HCT116 (cell line): ENCODE measurements at regions not wholly inside any gene's neighbourhood (a gene's known extent, or its start where the extent isn't known, plus 50 kb on each side); places are given as distances from the start of the nearest gene placed in this dataset.

ENCODE experiments used
- ATAC-seq: fragments of 200-7000 bp; cut with Tn5 transposase; 2 replicates; pipeline ENCODE4 v1.9.1; 2020; ENCODE audit warnings: mild to moderate bottlenecking, moderate library complexity
- BruUV-seq: library from RNA; stranded (reverse); fragments of 400-500 nt; replicated peaks from 2 replicates; lab custom pipeline; 2021; lab: Mats Ljungman, UMichigan
- CTCF ChIA-PET: fragments of 300-600 bp; sonication (Branson Sonifier 250); formaldehyde crosslinking; loops from one replicate; lab custom pipeline; 2021; ENCODE audit warnings: antibody characterized with exemption; lab: Charles Lee
- POLR2A ChIA-PET: fragments of 300-600, 350-600 bp; sonication (Branson Sonifier 250); formaldehyde crosslinking; loops from one replicate; lab custom pipeline; 2021; ENCODE audit warnings: antibody characterized with exemption; lab: Charles Lee
- RAD21 ChIA-PET, 2 experiments: fragments of 300-600 bp; sonication (Branson Sonifier 250); formaldehyde crosslinking; loops; one replicate each; lab custom pipeline; 2023; ENCODE audit warnings: low total read pairs in 2 of 2; ENCODE audit not compliant: uncharacterized antibody in 2 of 2, unreplicated experiment in 2 of 2, low non-redundant PET in 1 of 2; lab: Charles Lee
- DNase-seq: peaks from one replicate; pipeline ENCODE4 v3.0.0-alpha.2; 2010; ENCODE audit warnings: low read depth, low spot score
- H2AFZ ChIP-seq: fragments of 200-600 bp; shearing (Covaris generic), sonication (generic); 2 replicates; pipeline ENCODE4 v1.6.1; 2017; ENCODE audit warnings: low read depth, mixed run types, mixed read lengths, antibody characterized with exemption, low read length; ENCODE audit not compliant: poor library complexity, severe bottlenecking
- H3K27ac ChIP-seq: 2 replicates; pipeline ENCODE4 v1.5.1; 2012; ENCODE audit warnings: low read depth, low read length
- H3K27me3 ChIP-seq: fragments of 200-600 bp; sonication (generic); 2 replicates; pipeline ENCODE4 v1.6.1; 2016; ENCODE audit warnings: mixed run types, low read length, mixed read lengths; ENCODE audit not compliant: insufficient read depth
- H3K36me3 ChIP-seq, 2 experiments: fragments of 200-500 bp in 1 of 2; fragments of 200-600 bp in 1 of 2; sonication (Bioruptor generic) in 1 of 2; sonication (generic) in 1 of 2; 2 replicates each; pipeline versions ENCODE4 v1.5.1 to v1.6.1; 2014 to 2016; ENCODE audit warnings: low read length in 2 of 2, inconsistent platforms in 1 of 2, mixed read lengths in 1 of 2, mixed run types in 1 of 2; ENCODE audit not compliant: insufficient read depth in 2 of 2, control insufficient read depth in 1 of 2
- H3K4me1 ChIP-seq, 2 experiments: fragments of 200-600 bp in 1 of 2; sonication (generic) in 1 of 2; 2 replicates each; pipeline versions ENCODE4 v1.5.1 to v1.6.1; 2012 to 2017; ENCODE audit warnings: low read length in 2 of 2, inconsistent platforms in 1 of 2, mild to moderate bottlenecking in 1 of 2, mixed read lengths in 1 of 2, mixed run types in 1 of 2, moderate library complexity in 1 of 2; ENCODE audit not compliant: insufficient read depth in 2 of 2, control insufficient read depth in 1 of 2
- H3K4me2 ChIP-seq: fragments of 200-600 bp; sonication (generic); 2 replicates; pipeline ENCODE4 v1.6.1; 2017; ENCODE audit warnings: mixed run types, low read length, mixed read lengths
- H3K4me3 ChIP-seq, 2 experiments: fragments of 200-600 bp in 1 of 2; sonication (generic) in 1 of 2; replicated peaks in 1 of 2; 2 replicates each; pipeline ENCODE4 v1.5.1; 2011 to 2016; ENCODE audit warnings: low read length in 2 of 2, control low read depth in 1 of 2, low read depth in 1 of 2, mild to moderate bottlenecking in 1 of 2, mixed read lengths in 1 of 2, mixed run types in 1 of 2
- H3K79me2 ChIP-seq: fragments of 200-600 bp; sonication (generic); 2 replicates; pipeline ENCODE4 v1.6.1; 2017; ENCODE audit warnings: mild to moderate bottlenecking, mixed run types, low read length, moderate library complexity, mixed read lengths; ENCODE audit not compliant: insufficient read depth
- H3K9ac ChIP-seq: fragments of 200-600 bp; sonication (generic); 2 replicates; pipeline ENCODE4 v1.6.1; 2016; ENCODE audit warnings: low read length, mixed read lengths
- H3K9me2 ChIP-seq: fragments of 200-600 bp; sonication (generic), shearing (Covaris generic); 2 replicates; pipeline ENCODE4 v1.6.1; 2017; ENCODE audit warnings: mixed run types, mild to moderate bottlenecking, moderate library complexity; ENCODE audit not compliant: insufficient read depth
- H3K9me3 ChIP-seq, 2 experiments: fragments of 200-500 bp in 1 of 2; fragments of 200-600 bp in 1 of 2; sonication (Bioruptor generic) in 1 of 2; sonication (generic) in 1 of 2; 2 replicates each; pipeline ENCODE4 v1.6.1; 2014 to 2017; ENCODE audit warnings: low read length in 2 of 2, mixed read lengths in 2 of 2, inconsistent platforms in 1 of 2, low read depth in 1 of 2, mild to moderate bottlenecking in 1 of 2, mixed run types in 1 of 2, moderate library complexity in 1 of 2; ENCODE audit not compliant: control insufficient read depth in 1 of 2, insufficient read depth in 1 of 2
- H4K20me1 ChIP-seq: fragments of 200-600 bp; sonication (generic), shearing (Covaris generic); 2 replicates; pipeline ENCODE4 v1.6.1; 2017; ENCODE audit warnings: mixed run types, mild to moderate bottlenecking, moderate library complexity; ENCODE audit not compliant: insufficient read depth
- ATF3 ChIP-seq: IDR thresholded peaks from 2 replicates; pipeline ENCODE4 v1.6.1; 2012
- CTCF ChIP-seq, 3 experiments: fragments of 200-600 bp in 1 of 3; sonication (generic) in 1 of 3; IDR thresholded peaks in 2 of 3; conservative IDR thresholded peaks in 1 of 3; 2 replicates each; pipeline ENCODE4 v1.5.1; 2012 to 2017; ENCODE audit warnings: low read depth in 2 of 3, low read length in 2 of 3, antibody characterized with exemption in 1 of 3, borderline replicate concordance in 1 of 3, control low read depth in 1 of 3, mild to moderate bottlenecking in 1 of 3, mixed read lengths in 1 of 3, mixed run types in 1 of 3, moderate library complexity in 1 of 3; ENCODE audit not compliant: insufficient read depth in 1 of 3
- EGR1 ChIP-seq: IDR thresholded peaks from 2 replicates; pipeline ENCODE4 v1.6.1; 2012; ENCODE audit warnings: low read depth
- EZH2 ChIP-seq: fragments of 200-600 bp; sonication (generic); IDR thresholded peaks from 2 replicates; pipeline ENCODE4 v1.6.1; 2017; ENCODE audit warnings: antibody characterized with exemption, mixed run types
- POLR2A ChIP-seq: IDR thresholded peaks from 2 replicates; pipeline ENCODE4 v1.7.0; 2011; ENCODE audit warnings: borderline replicate concordance; ENCODE audit not compliant: insufficient read depth, insufficient read length; ENCODE audit errors: extremely low read depth
- POLR2AphosphoS5 ChIP-seq: IDR thresholded peaks from 2 replicates; pipeline ENCODE4 v1.6.1; 2011; ENCODE audit warnings: mild to moderate bottlenecking, low read depth, low read length, moderate library complexity
- RAD21 ChIP-seq: IDR thresholded peaks from 2 replicates; pipeline ENCODE4 v1.6.1; 2012; ENCODE audit warnings: low read depth, mild to moderate bottlenecking
- SIN3A ChIP-seq: IDR thresholded peaks from 2 replicates; pipeline ENCODE4 v1.6.1; 2012; ENCODE audit warnings: low read depth
- SRF ChIP-seq: IDR thresholded peaks from 2 replicates; pipeline ENCODE4 v1.6.1; 2012; ENCODE audit warnings: low read depth
- ZBTB33 ChIP-seq: IDR thresholded peaks from 2 replicates; pipeline ENCODE4 v1.6.1; 2011; ENCODE audit warnings: mild to moderate bottlenecking, low read length, moderate library complexity; ENCODE audit not compliant: insufficient replicate concordance; ENCODE audit errors: extremely low read depth
- ZFX ChIP-seq: fragments of 450-650 bp; IDR thresholded peaks from 2 replicates; pipeline ENCODE4 v1.6.1; 2017
- intact Hi-C: fragments of 100-400 bp; cut with micrococcal nuclease; formaldehyde crosslinking; loops from 2 replicates; pipeline ENCODE4 v1.10.0; 2022
- TF ChIP-seq, protein P1 (sequence below): IDR thresholded peaks from 2 replicates; pipeline ENCODE4 v1.6.1; 2012; ENCODE audit warnings: low read depth

DNA sequence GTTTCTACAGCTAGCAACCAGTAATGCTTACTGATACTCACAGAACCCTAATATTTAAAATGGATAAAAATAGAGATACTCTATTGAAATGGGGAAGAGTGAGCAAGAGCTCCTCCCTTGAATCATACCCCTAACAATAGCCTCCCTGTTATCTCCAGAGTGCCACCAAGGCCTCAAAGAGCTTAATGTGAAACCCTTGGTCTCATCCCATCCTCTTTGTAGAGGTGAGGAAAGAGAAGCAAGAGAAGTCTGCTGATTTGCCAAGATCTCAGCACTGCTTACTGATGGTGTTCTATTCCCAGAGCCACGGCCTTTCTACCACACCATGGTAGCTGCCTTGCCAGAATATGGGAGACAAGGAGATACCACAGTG is 463.4 kb upstream of the PROK2 start:
- no peak overlapping the region for H2AFZ ChIP-seq
- H3K4me1 ChIP-seq = no peaks in the 10 kb centered on the region
- ATAC-seq (no peak), DNase-seq (no peak)
- H3K36me3 ChIP-seq = no peaks in the 10 kb centered on the region
- intact Hi-C loops = no loop called here
- BruUV-seq = no TSS peak
- no peak overlapping the region for H3K4me3 ChIP-seq
- H4K20me1 ChIP-seq = no peaks in the 10 kb centered on the region
- H3K9me3 ChIP-seq = no peaks in the 10 kb centered on the region
- no peak for TF ChIP-seq EZH2
- peaks cover 40% of the 10 kb centered on the region for H3K27me3 ChIP-seq
- H3K79me2 ChIP-seq = no peaks in the 10 kb centered on the region
- no peak overlapping the region for H3K9ac ChIP-seq
- H3K27ac ChIP-seq = no peak overlapping the region
- no peak overlapping the region for H3K4me2 ChIP-seq
- ChIA-PET POLR2A (no interaction called here), RAD21 (no interaction called here), CTCF (no interaction called here)
- no peaks in the 10 kb centered on the region for H3K9me2 ChIP-seq

DNA sequence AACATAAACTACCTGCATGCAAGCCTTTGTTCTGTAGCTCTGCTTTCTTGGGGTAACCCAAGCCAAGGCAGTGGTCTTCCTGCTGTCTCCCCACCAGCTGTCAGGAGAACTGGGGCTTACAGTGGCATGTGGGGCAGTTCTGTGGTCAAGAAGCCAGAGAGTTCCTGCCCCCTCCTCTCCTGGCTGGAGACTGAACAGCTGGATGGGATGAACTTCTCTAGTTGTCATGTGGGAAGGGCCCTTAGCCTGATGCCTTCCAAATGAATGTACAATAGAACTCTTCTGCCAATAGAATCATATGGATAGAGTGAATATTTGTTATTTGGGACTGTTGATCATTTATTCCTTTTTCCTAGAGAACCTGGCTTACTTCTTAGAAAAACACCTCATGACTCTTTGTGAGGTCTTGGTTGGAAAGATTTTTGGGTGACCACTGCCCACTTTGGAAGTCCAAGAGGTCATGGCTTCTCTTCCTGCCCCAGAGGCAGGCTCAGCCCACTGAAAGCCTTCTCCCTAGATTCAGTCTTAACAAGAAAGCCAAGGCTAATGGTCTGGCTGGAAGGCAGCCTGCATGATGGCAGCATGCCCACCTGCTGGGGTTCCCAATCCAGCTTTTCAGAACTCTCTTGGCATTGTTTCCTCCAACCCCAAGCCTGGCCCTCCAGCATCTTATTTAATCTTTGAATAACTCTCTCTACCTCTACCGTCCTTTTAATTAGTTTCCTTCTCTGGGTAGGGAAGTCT is 462.9 kb upstream of the PROK2 start:
- H3K4me3 ChIP-seq = no peak overlapping the region
- H3K9ac ChIP-seq = no peak overlapping the region
- no peaks in the 10 kb centered on the region for H3K36me3 ChIP-seq
- no peaks in the 10 kb centered on the region for H3K9me2 ChIP-seq
- intact Hi-C loops = no loop called here
- no peak for ATAC-seq
- no peak overlapping the region for H2AFZ ChIP-seq
- no peaks in the 10 kb centered on the region for H3K9me3 ChIP-seq
- no peaks in the 10 kb centered on the region for H3K4me1 ChIP-seq
- ChIA-PET CTCF (no interaction called here), POLR2A (no interaction called here), RAD21 (no interaction called here)
- no peaks in the 10 kb centered on the region for H3K79me2 ChIP-seq
- no peak overlapping the region for H3K27ac ChIP-seq
- DNase-seq = no peak
- H4K20me1 ChIP-seq = no peaks in the 10 kb centered on the region
- H3K27me3 ChIP-seq = peaks cover 38% of the 10 kb centered on the region
- no peak overlapping the region for H3K4me2 ChIP-seq
- BruUV-seq = no TSS peak
- TF ChIP-seq POLR2AphosphoS5 (no peak), SIN3A (no peak), ZFX (no peak), ATF3 (no peak), CTCF (IDR thresholded peaks at IDR 0.05 in 2 of 3, conservative IDR thresholded peaks at IDR 0.05 in 1 of 3; ENCODE audit: borderline replicate concordance in 1 of 3, insufficient read depth in 1 of 3, low read depth in 2 of 3, low read length in 2 of 3) (no peak), EGR1 (no peak), RAD21 (no peak), ZBTB33 (no peak), SRF (no peak), EZH2 (no peak), POLR2A (no peak)
- TF ChIP-seq, protein P1, sequence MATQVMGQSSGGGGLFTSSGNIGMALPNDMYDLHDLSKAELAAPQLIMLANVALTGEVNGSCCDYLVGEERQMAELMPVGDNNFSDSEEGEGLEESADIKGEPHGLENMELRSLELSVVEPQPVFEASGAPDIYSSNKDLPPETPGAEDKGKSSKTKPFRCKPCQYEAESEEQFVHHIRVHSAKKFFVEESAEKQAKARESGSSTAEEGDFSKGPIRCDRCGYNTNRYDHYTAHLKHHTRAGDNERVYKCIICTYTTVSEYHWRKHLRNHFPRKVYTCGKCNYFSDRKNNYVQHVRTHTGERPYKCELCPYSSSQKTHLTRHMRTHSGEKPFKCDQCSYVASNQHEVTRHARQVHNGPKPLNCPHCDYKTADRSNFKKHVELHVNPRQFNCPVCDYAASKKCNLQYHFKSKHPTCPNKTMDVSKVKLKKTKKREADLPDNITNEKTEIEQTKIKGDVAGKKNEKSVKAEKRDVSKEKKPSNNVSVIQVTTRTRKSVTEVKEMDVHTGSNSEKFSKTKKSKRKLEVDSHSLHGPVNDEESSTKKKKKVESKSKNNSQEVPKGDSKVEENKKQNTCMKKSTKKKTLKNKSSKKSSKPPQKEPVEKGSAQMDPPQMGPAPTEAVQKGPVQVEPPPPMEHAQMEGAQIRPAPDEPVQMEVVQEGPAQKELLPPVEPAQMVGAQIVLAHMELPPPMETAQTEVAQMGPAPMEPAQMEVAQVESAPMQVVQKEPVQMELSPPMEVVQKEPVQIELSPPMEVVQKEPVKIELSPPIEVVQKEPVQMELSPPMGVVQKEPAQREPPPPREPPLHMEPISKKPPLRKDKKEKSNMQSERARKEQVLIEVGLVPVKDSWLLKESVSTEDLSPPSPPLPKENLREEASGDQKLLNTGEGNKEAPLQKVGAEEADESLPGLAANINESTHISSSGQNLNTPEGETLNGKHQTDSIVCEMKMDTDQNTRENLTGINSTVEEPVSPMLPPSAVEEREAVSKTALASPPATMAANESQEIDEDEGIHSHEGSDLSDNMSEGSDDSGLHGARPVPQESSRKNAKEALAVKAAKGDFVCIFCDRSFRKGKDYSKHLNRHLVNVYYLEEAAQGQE = no peak
